Keratinocyte (primary cell): ENCODE measurements at regions not wholly inside any gene's neighbourhood (a gene's known extent, or its start where the extent isn't known, plus 50 kb on each side); places are given as distances from the start of the nearest gene placed in this dataset.

Experiments
- EZH2 ChIP-seq: IDR thresholded peaks from one replicate; pipeline ENCODE4 v1.6.1; 2012; ENCODE audit warnings: inconsistent platforms, mild to moderate bottlenecking, low read length, moderate library complexity
- TF ChIP-seq, protein P1 (sequence below), 3 experiments: IDR thresholded peaks in 1 of 3; conservative IDR thresholded peaks in 1 of 3; optimal IDR thresholded peaks in 1 of 3; 2 replicates in 2 of 3; 3 replicates in 1 of 3; pipeline versions ENCODE3 to v1.5.1; 2011; ENCODE audit warnings: low read length in 3 of 3, mild to moderate bottlenecking in 3 of 3, moderate library complexity in 2 of 3, control low read depth in 1 of 3, inconsistent platforms in 1 of 3; ENCODE audit not compliant: insufficient read depth in 2 of 3; ENCODE audit errors: extremely low read depth in 1 of 3

DNA sequence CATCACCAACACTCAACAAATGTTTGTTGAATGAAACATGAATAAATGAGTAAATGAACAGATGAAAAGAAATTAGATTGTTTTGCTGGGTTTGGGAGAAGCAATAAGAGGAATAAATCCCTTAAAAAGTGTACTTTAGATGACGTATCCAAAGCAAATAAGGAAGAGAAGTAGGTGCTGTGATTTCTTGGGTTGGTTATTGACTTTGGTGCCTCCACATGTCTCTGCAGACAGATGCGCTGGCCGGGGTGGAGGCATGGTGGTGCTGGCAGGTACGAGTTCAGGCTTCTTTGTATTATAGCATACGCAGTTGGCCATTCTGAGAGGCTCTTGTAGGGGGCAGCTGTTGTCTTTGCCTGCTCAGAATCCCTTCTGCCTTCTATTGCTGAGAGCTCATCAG is 178.9 kb downstream of the POLR2M start:
- no peak for TF ChIP-seq EZH2
- TF ChIP-seq, protein P1, sequence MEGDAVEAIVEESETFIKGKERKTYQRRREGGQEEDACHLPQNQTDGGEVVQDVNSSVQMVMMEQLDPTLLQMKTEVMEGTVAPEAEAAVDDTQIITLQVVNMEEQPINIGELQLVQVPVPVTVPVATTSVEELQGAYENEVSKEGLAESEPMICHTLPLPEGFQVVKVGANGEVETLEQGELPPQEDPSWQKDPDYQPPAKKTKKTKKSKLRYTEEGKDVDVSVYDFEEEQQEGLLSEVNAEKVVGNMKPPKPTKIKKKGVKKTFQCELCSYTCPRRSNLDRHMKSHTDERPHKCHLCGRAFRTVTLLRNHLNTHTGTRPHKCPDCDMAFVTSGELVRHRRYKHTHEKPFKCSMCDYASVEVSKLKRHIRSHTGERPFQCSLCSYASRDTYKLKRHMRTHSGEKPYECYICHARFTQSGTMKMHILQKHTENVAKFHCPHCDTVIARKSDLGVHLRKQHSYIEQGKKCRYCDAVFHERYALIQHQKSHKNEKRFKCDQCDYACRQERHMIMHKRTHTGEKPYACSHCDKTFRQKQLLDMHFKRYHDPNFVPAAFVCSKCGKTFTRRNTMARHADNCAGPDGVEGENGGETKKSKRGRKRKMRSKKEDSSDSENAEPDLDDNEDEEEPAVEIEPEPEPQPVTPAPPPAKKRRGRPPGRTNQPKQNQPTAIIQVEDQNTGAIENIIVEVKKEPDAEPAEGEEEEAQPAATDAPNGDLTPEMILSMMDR (optimal IDR thresholded peaks at IDR 0.05 in 1 of 3, IDR thresholded peaks at IDR 0.05 in 1 of 3, conservative IDR thresholded peaks at IDR 0.05 in 1 of 3; ENCODE audit: extremely low read depth in 1 of 3, insufficient read depth in 2 of 3, low read length in 3 of 3): no peak
